GM21619 (cell line): ENCODE measurements at regions not wholly inside any gene's neighbourhood (a gene's known extent, or its start where the extent isn't known, plus 50 kb on each side); places are given as distances from the start of the nearest gene placed in this dataset.
"Not testable (repeated sequence)": the region's sequence is repeated elsewhere in the genome, so short reads cannot be mapped to it uniquely, and the experiment has no call there.

Source experiments
- ATAC-seq: cut with Tn5 transposase; IDR thresholded peaks from one replicate; pipeline ENCODE4 v1.9.1; 2021; ENCODE audit not compliant: unreplicated experiment

GRCh38 chr12:59517522-59517921 lies 78.3 kb upstream of the SLC16A7 start:
- ATAC-seq = no peak

- ATAC-seq = no peak
Measured at GRCh38 chr12:59500915-59501314, 94.9 kb upstream of the SLC16A7 start.

- ATAC-seq = no peak
Measured at GRCh38 chr12:59500335-59500734, 95.5 kb upstream of the SLC16A7 start.

GRCh38 chr12:59499774-59500173 lies 96.1 kb upstream of the SLC16A7 start:
- peak; percentile 98 for ATAC-seq

GRCh38 chr12:59494617-59495016 lies 101.2 kb upstream of the SLC16A7 start:
- ATAC-seq = no peak

- ATAC-seq = no peak
Measured at GRCh38 chr12:59491877-59492276, 104.0 kb upstream of the SLC16A7 start.

- no peak for ATAC-seq
Measured at GRCh38 chr12:59486827-59487226, 109.0 kb upstream of the SLC16A7 start.

- peak; percentile 81 for ATAC-seq
Measured at GRCh38 chr12:59484575-59484974, 111.3 kb upstream of the SLC16A7 start.

- ATAC-seq = not testable (repeated sequence)
Measured at GRCh38 chr12:59474236-59474635, 121.6 kb upstream of the SLC16A7 start.

- ATAC-seq = no peak
Measured at GRCh38 chr12:59472273-59472672, 123.6 kb upstream of the SLC16A7 start.

GRCh38 chr12:59459966-59460660 lies 135.7 kb upstream of the SLC16A7 start:
- no peak for ATAC-seq

GRCh38 chr12:59453475-59453874 lies 142.4 kb upstream of the SLC16A7 start:
- ATAC-seq = no peak

GRCh38 chr12:59452746-59453145 lies 143.1 kb upstream of the SLC16A7 start:
- ATAC-seq = no peak

GRCh38 chr12:59452259-59452658 lies 143.6 kb upstream of the SLC16A7 start:
- ATAC-seq = no peak

- no peak for ATAC-seq
Measured at GRCh38 chr12:59446116-59446515, 149.7 kb upstream of the SLC16A7 start.

- ATAC-seq = no peak
Measured at GRCh38 chr12:59444932-59445331, 150.9 kb upstream of the SLC16A7 start.

GRCh38 chr12:59432057-59432456 lies 163.8 kb upstream of the SLC16A7 start:
- no peak for ATAC-seq

GRCh38 chr12:59431266-59431665 lies 164.6 kb upstream of the SLC16A7 start:
- ATAC-seq = no peak

GRCh38 chr12:59429766-59430165 lies 166.1 kb upstream of the SLC16A7 start:
- no peak for ATAC-seq

GRCh38 chr12:59425798-59426197 lies 170.0 kb upstream of the SLC16A7 start:
- no peak for ATAC-seq

- not testable (repeated sequence) for ATAC-seq
Measured at GRCh38 chr12:59424666-59425065, 171.2 kb upstream of the SLC16A7 start.

- no peak for ATAC-seq
Measured at GRCh38 chr12:59414051-59414450, 181.8 kb upstream of the SLC16A7 start.

- no peak for ATAC-seq
Measured at GRCh38 chr12:59408431-59408830, 187.4 kb upstream of the SLC16A7 start.
